ENCODE measurements at regions not wholly inside any gene's neighbourhood (a gene's known extent, or its start where the extent isn't known, plus 50 kb on each side); places are given as distances from the start of the nearest gene placed in this dataset.

GRCh38 chr9:108579757-108580439, 275.9 kb downstream of the ACTL7B start:
- TF ChIP-seq CTCF (IDR thresholded peaks at IDR 0.05; ENCODE audit: low read depth, low read length): no peak
- TF ChIP-seq EZH2phosphoT487 (IDR thresholded peaks at IDR 0.05; ENCODE audit: low read depth): no peak
